ACHN (cell line): ENCODE measurements at regions not wholly inside any gene's neighbourhood (a gene's known extent, or its start where the extent isn't known, plus 50 kb on each side); places are given as distances from the start of the nearest gene placed in this dataset.
"Not testable (repeated sequence)": the region's sequence is repeated elsewhere in the genome, so short reads cannot be mapped to it uniquely, and the experiment has no call there.

Experiments
- DNase-seq: peaks from one replicate; pipeline ENCODE4 v3.0.0-alpha.2; 2015
- in situ Hi-C: cut with HindIII; loops from 2 replicates; pipeline ENCODE4 v1.10.0; 2017; ENCODE audit warnings: low sequenced_read_pairs, low pct_ligation_motif_present, low pct_unique_long_range_greater_than_20kb

- peak; percentile 22 for DNase-seq
- in situ Hi-C loops = no loop called here
Observed at GRCh38 chr14:106417224-106418049, 891.1 kb downstream of the TMEM121 start.

- no peak for DNase-seq
- in situ Hi-C loops = no loop called here
Observed at GRCh38 chr14:106419376-106419965, 893.1 kb downstream of the TMEM121 start.

- DNase-seq = not testable (repeated sequence)
Observed at GRCh38 chr14:106421431-106422033, 895.1 kb downstream of the TMEM121 start.

GRCh38 chr14:106422066-106422465 lies 895.7 kb downstream of the TMEM121 start:
- in situ Hi-C loops = no loop called here
- DNase-seq = no peak

More at GRCh38 chr14:106421431-106422033, 895.1 kb downstream of the TMEM121 start:
- in situ Hi-C loops = not testable (repeated sequence)

- DNase-seq, in situ Hi-C loops: not testable (repeated sequence)
Observed at GRCh38 chr14:106425150-106425549, 898.8 kb downstream of the TMEM121 start.

- no peak for DNase-seq
- in situ Hi-C loops = no loop called here
Observed at GRCh38 chr14:106436310-106436905, 910.0 kb downstream of the TMEM121 start.

GRCh38 chr14:106442857-106443256 lies 916.5 kb downstream of the TMEM121 start:
- no peak for DNase-seq

GRCh38 chr14:106455026-106455425 lies 928.6 kb downstream of the TMEM121 start:
- in situ Hi-C loops = no loop called here
- DNase-seq = no peak

More at GRCh38 chr14:106442857-106443256, 916.5 kb downstream of the TMEM121 start:
- in situ Hi-C loops = no loop called here

GRCh38 chr14:106459971-106460730 lies 933.8 kb downstream of the TMEM121 start:
- no peak for DNase-seq
- in situ Hi-C loops = no loop called here

- in situ Hi-C loops = no loop called here
- no peak for DNase-seq
Observed at GRCh38 chr14:106460916-106461315, 934.5 kb downstream of the TMEM121 start.

- in situ Hi-C loops, DNase-seq: not testable (repeated sequence)
Observed at GRCh38 chr14:106466483-106466882, 940.1 kb downstream of the TMEM121 start.

GRCh38 chr14:106468869-106469268 lies 942.5 kb downstream of the TMEM121 start:
- not testable (repeated sequence) for DNase-seq

GRCh38 chr14:106470028-106470427 lies 943.6 kb downstream of the TMEM121 start:
- DNase-seq, in situ Hi-C loops: not testable (repeated sequence)

More at GRCh38 chr14:106468869-106469268, 942.5 kb downstream of the TMEM121 start:
- in situ Hi-C loops = not testable (repeated sequence)

GRCh38 chr14:106474261-106475028 lies 948.1 kb downstream of the TMEM121 start:
- DNase-seq, in situ Hi-C loops: not testable (repeated sequence)

GRCh38 chr14:106475214-106475613 lies 948.8 kb downstream of the TMEM121 start:
- in situ Hi-C loops, DNase-seq: not testable (repeated sequence)

- in situ Hi-C loops, DNase-seq: not testable (repeated sequence)
Observed at GRCh38 chr14:106477600-106477999, 951.2 kb downstream of the TMEM121 start.

- in situ Hi-C loops, DNase-seq: not testable (repeated sequence)
Observed at GRCh38 chr14:106480287-106480686, 953.9 kb downstream of the TMEM121 start.
